ENCODE measurements at regions not wholly inside any gene's neighbourhood (a gene's known extent, or its start where the extent isn't known, plus 50 kb on each side); places are given as distances from the start of the nearest gene placed in this dataset.

DNA sequence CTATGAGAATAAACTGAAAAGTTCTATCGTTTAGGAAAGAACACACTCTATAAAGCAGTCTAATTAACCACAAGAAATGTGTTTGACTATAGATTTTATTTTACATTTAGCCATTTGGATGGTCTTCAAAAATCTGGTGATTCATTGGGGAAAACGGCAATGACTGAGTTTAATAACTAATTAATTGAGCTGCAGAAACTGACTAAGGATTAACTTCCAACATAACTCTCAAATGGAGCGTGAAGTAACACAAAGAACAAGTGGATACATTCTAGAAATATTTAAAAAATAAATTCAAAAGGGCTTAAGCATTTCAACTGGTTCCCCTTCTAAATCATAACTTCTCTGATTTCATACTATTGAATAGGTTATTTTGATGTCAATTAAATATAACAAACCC lies 1582.4 kb downstream of the PCDH18 start:
- no peak for DNase-seq

- no peak for DNase-seq
Observed at GRCh38 chr4:135948797-135949196, 1583.5 kb downstream of the PCDH18 start.

- DNase-seq: no peak
Observed at GRCh38 chr4:135941671-135942070, 1590.6 kb downstream of the PCDH18 start.

DNA sequence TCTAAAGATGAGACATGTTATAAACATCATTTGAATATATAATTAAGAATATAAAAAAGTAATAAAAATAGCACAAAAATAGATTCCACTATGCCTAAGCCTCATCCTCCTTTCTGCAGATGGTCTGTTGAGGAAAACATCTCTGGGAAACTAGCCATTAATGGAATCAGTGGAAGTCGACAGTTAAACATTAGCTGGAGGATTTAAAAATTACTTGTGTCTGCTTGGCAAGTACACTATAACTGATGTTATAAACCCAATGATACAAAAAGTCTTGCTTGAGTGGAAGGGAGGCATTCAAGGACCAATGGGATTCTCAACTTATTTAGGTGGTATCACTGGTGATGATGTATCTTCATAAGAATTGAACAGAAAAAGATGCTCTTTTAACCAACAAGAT lies 1598.3 kb downstream of the PCDH18 start:
- DNase-seq: no peak

GRCh38 chr4:135927651-135928050 lies 1604.6 kb downstream of the PCDH18 start:
- no peak for DNase-seq

DNA sequence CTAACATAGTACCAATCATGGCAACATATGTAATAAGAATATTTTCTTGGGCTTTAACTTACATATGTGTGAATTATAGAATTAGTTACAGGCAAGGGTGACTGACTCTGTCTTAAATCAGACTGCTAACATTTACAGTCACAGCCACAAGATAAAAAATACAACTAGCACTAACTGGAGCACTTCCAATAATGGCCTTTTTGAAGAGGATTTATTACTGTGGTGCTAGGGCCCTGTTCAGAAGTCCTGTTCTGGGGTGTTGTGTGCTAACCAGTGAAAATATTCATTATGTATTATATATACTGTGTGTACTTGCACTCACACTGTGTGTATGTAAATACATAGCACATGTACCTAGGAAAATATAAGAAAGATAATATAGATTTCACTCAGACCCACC lies 1611.2 kb downstream of the PCDH18 start:
- no peak for DNase-seq

GRCh38 chr4:135917011-135917410 lies 1615.3 kb downstream of the PCDH18 start:
- DNase-seq: no peak

- no peak for DNase-seq
Observed at GRCh38 chr4:135900956-135901355, 1631.3 kb downstream of the PCDH18 start.

DNA sequence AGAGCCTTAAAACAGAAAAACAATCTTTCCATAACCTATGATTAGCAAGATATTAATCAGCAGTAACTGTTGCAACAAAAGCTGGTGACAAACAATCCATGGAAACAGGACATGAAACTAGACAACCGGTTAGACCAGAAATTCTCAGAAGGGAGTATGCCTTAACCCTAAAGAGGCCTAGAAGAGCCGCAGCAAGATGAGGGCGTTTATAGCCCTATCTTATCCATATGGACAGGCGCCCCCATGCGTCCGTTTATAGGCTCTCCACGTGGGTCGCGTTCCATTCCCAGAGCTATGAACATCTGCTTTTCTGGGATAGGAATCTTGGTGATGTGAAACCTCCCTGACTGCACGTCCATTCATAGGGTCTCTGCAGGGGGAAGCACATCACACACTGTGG lies 1662.7 kb upstream of the PABPC4L start:
- DNase-seq: peak in 1 of 51 donors; percentile 1

DNA sequence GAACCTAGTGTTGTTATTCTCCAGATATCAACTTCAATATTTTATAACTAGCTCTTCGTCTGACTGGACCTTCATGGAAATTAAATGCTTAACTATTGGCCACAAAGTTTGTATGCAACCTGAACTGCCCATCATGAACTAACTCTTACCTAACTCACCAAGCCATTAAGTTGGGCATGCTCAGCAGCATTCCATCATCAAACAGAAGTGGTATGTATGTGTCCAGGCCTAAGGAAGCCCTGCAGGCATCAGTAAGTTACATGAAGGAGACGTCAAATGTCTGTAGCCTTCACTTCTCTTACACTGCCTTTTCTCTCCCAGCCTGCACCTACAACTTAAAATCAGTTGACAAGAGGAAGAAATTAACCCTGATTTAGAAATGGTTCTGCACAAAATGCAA lies 1639.2 kb upstream of the PABPC4L start:
- DNase-seq: no peak

DNA sequence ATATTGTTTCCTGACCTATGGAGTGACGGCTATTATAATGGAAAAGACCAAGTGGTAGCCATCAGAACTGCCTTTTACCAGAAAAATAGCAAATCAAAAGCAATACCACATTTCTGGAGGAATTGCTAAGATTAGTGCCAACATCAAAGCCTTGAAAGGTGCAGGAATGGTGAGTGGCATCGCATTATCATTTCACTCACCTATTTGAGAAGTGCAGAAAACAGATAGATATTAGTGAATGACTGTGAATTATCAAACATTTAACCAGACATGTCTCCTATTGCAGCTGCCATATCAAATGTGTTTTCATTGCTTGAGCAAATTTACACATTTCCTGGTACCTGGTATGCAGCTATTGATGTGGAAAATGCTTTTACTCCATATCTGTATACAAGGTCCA lies 1638.1 kb upstream of the PABPC4L start:
- no peak for DNase-seq

GRCh38 chr4:135838889-135839288 lies 1637.3 kb upstream of the PABPC4L start:
- peak in 4 of 51 donors; percentile 0 to 4 (median 2) for DNase-seq

DNA sequence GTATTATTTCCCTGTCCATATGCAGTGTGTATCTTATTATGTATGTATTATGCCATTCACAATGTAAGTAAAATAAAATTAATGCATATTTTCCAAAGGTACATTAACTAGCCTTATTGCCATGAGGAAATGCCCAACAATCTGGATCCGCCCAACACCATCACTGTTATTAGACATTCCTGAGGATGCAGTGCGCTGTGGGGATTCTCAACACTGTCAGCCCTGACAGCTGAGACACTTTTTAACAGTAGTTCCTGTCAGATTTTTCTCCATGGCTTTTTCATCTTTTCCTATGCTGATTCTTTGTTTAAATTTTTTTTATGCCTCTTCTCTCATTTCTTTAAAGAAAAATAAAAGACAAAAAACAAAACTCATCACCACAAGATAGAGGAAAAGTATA lies 1632.9 kb upstream of the PABPC4L start:
- DNase-seq: no peak

GRCh38 chr4:135833529-135833928 lies 1631.9 kb upstream of the PABPC4L start:
- no peak for DNase-seq

- DNase-seq: no peak
Observed at GRCh38 chr4:135824759-135825296, 1623.2 kb upstream of the PABPC4L start.

DNA sequence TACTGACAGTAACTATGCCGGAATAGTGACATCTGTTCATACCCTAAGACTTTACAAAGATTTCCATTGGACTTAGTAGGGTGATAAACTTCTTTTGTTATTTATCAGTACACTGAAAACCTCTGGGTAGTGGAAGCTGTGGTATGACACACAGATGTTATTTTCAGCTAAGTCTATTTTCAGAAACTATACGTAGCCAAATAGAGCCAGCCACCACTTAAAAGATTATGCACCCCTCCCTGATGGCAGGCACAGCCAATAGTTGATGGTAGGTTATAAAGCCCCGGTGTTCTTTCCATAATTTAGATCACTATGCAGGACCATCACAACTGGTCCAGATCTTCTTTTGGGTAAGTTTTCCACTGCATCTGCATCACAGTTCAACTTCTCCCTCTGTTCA lies 1603.2 kb upstream of the PABPC4L start:
- no peak for DNase-seq

DNA sequence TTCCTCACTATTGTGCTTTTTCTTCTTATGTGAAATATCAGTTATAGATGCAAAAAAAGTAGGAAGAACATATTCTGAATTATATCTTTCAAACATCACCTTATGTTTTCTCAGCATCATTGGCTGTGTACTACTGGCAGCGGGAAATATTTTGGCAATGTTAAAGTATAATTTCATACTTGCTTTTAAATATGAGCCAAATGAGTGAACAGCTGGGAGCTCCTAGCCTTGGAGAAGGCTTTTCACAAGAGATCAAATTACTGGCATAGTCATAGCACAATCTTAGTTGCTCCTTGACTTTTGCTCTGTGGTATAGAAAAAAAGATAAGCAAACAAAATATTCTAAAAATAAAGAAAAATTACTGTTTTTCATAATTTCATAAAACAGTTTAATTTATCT lies 1575.8 kb upstream of the PABPC4L start:
- no peak for DNase-seq

- DNase-seq: no peak
Observed at GRCh38 chr4:135775909-135776308, 1574.3 kb upstream of the PABPC4L start.

DNA sequence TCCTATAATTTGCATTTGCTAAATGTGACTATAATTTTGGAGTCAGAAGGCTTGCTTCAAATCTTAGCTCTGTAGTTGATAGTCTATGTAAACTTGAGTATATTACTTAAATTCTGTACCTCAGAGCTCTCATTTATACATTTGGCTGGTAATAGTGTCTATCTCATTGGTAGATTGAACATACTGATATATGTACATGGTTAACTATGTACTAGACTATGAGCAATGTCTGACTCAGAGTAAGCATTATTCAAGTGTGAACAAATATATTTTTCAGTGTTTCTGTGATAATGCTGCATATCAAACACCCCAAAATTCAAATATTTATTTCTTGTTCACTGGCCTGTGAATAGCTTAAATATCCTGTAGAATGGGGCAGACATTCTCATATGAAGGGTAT lies 1568.9 kb upstream of the PABPC4L start:
- DNase-seq: no peak

DNA sequence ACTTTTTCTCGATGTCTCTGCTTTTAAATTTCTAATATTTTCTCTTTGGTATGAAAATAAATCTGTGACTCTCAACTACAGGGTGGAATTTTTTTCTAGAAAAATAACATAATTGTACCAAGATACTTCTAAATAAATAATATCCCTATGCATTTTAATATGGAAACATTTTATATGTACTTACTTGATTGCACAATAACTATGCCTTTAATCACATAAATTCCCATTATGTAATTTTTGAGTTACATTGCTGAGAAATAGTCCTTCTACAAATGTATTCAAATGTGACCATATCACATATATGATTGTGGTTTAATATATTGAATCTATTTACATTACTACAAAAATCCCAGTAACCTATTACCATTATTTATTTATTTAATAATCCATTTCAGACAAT lies 1543.3 kb upstream of the PABPC4L start:
- DNase-seq: no peak

DNA sequence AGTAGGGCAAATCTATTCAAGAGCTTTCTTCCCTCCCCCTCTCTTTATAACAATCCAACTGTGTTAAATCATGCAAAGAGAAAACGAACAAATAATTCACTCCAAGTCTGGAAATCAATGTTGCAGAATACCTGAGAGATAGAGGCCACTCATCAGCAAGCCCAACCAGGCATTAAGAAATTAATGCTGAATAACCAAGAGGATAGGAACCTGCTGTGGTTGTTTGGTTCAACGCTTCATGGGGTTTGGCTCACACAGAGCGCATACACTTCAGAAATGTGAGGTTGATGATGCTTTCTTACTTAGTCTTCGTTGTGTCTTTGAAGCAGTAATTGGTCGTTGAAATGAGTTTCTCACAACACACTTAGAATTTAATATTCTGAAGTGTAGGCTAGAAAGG lies 1540.0 kb upstream of the PABPC4L start:
- no peak for DNase-seq

- DNase-seq: no peak
Observed at GRCh38 chr4:135739354-135739753, 1537.8 kb upstream of the PABPC4L start.

- no peak for DNase-seq
Observed at GRCh38 chr4:135735512-135735911, 1533.9 kb upstream of the PABPC4L start.

DNA sequence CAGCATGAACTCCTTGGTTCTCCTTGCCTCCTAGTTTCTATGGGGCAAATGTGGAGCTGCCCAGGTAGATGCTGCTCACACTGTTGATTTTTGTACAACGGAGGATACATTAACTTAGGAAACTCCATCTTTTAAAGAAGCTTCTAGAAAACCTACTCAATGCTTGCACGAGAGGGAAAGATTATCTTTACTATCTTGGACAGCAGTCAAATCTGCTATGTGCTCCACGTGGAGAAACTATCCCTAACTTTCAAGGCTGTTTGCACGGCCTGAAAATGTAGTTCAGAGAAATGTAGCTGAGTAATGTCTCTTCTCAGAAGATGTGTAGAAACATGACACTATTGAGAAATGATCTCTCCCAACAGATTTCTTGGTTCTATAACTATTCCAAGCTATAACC lies 1530.9 kb upstream of the PABPC4L start:
- no peak for DNase-seq

DNA sequence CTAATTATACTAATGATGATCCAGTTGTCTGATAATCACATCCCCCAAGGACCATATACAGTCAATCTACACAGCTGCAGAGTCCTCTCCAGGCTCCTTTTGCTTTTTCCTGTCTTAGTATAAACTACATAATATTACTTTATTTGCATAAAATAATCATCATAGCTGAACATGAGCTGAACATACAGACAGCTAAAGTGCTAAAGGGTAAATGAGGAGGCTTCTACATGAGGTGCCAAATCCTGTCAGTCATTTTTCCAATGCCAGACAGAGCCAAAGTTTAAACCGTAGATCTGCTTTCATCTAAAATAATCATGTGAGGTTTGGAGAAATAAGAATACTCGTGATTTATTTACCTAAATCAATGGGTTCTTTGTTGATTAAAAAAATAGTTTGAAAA lies 1530.1 kb upstream of the PABPC4L start:
- no peak for DNase-seq
